ENCODE measurements at regions not wholly inside any gene's neighbourhood (a gene's known extent, or its start where the extent isn't known, plus 50 kb on each side); places are given as distances from the start of the nearest gene placed in this dataset.

GRCh38 chr12:90234472-90234871 is 525.8 kb upstream of the ATP2B1 start:
- Histone ChIP-seq H3K4me2 (ENCODE audit: low read length) (no peak overlapping the region), H3K27me3 (ENCODE audit: low read depth, low read length) (no peaks in the 10 kb centered on the region), H3K27ac (ENCODE audit: low read length) (no peak overlapping the region), H3K79me2 (ENCODE audit: low read length) (no peaks in the 10 kb centered on the region), H3K4me1 (ENCODE audit: low read length) (no peaks in the 10 kb centered on the region), H2AFZ (ENCODE audit: low read depth, low read length) (no peak overlapping the region), H3K36me3 (replicated peaks; ENCODE audit: low read depth, low read length) (no peaks in the 10 kb centered on the region), H4K20me1 (ENCODE audit: insufficient read depth, low read length) (no peaks in the 10 kb centered on the region), H3K9ac (ENCODE audit: low read length) (no peak overlapping the region), H3K9me3 (ENCODE audit: insufficient read depth, low read length) (no peaks in the 10 kb centered on the region), H3K4me3 (ENCODE audit: low read length) (no peak overlapping the region)
- no peak for TF ChIP-seq EZH2phosphoT487 (IDR thresholded peaks at IDR 0.05; ENCODE audit: low read depth)
- TF ChIP-seq, protein P1, sequence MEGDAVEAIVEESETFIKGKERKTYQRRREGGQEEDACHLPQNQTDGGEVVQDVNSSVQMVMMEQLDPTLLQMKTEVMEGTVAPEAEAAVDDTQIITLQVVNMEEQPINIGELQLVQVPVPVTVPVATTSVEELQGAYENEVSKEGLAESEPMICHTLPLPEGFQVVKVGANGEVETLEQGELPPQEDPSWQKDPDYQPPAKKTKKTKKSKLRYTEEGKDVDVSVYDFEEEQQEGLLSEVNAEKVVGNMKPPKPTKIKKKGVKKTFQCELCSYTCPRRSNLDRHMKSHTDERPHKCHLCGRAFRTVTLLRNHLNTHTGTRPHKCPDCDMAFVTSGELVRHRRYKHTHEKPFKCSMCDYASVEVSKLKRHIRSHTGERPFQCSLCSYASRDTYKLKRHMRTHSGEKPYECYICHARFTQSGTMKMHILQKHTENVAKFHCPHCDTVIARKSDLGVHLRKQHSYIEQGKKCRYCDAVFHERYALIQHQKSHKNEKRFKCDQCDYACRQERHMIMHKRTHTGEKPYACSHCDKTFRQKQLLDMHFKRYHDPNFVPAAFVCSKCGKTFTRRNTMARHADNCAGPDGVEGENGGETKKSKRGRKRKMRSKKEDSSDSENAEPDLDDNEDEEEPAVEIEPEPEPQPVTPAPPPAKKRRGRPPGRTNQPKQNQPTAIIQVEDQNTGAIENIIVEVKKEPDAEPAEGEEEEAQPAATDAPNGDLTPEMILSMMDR (IDR thresholded peaks at IDR 0.05; ENCODE audit: low read depth, low read length), result no peak

DNA sequence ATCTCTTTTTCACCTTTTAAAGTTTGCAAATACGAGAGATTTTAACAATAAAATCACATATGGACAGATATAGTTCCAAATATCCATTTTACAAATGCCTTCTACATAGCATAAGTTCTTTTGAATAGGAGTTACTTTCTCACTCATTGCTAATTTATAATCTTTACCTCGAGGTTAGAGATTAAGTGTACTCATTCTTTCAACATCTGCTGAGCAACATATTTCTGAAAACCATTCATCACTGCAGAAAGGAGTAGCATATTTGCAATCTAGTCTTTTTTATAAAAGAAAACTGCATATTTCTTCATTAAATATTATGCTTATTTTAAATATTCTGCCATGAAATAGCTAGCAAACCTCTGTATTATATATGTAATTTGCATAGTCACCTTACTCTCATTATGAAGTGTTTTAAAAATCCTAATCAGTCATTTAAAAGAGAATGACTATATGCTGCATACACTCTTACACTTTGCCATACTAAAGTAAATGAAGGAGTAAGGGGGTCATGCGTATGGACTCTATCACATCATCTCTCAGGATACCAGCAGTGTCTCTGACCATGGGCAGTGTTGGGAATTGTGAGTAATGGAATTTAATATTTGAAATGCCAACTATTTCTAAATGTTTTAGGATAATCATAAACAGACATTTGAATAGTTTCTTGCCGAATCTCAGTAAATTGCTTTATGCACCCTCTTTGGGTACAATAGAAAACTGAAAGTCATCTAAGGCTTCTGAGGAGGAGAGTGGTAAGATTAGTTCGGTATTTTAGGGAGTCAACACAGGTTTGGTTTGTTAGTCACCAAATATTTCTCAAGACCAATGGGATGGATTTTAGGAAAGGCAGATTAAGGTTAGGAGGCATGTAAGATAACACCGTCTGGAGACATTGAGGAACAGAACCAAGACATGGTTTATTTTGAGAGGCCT is 524.8 kb upstream of the ATP2B1 start:
- no peaks in the 10 kb centered on the region for H3K79me2 ChIP-seq (ENCODE audit: low read length)
- no peaks in the 10 kb centered on the region for H3K36me3 ChIP-seq (replicated peaks; ENCODE audit: low read depth, low read length)
- H3K4me3 ChIP-seq (ENCODE audit: low read length), result no peak overlapping the region
- H3K27me3 ChIP-seq (ENCODE audit: low read depth, low read length), result no peaks in the 10 kb centered on the region
- H3K4me2 ChIP-seq (ENCODE audit: low read length), result no peak overlapping the region
- H3K27ac ChIP-seq (ENCODE audit: low read length), result no peak overlapping the region
- H2AFZ ChIP-seq (ENCODE audit: low read depth, low read length), result no peak overlapping the region
- H4K20me1 ChIP-seq (ENCODE audit: insufficient read depth, low read length), result no peaks in the 10 kb centered on the region
- H3K9me3 ChIP-seq (ENCODE audit: insufficient read depth, low read length), result no peaks in the 10 kb centered on the region
- H3K4me1 ChIP-seq (ENCODE audit: low read length), result no peaks in the 10 kb centered on the region
- TF ChIP-seq, protein P1 (IDR thresholded peaks at IDR 0.05; ENCODE audit: low read depth, low read length), result no peak
- TF ChIP-seq EZH2phosphoT487 (IDR thresholded peaks at IDR 0.05; ENCODE audit: low read depth), result no peak
- no peak overlapping the region for H3K9ac ChIP-seq (ENCODE audit: low read length)

- H3K36me3 ChIP-seq (replicated peaks; ENCODE audit: low read depth, low read length), result no peaks in the 10 kb centered on the region
- no peaks in the 10 kb centered on the region for H4K20me1 ChIP-seq (ENCODE audit: insufficient read depth, low read length)
- no peak overlapping the region for H3K9ac ChIP-seq (ENCODE audit: low read length)
- H3K79me2 ChIP-seq (ENCODE audit: low read length), result no peaks in the 10 kb centered on the region
- TF ChIP-seq, protein P1 (IDR thresholded peaks at IDR 0.05; ENCODE audit: low read depth, low read length), result no peak
- no peak for TF ChIP-seq EZH2phosphoT487 (IDR thresholded peaks at IDR 0.05; ENCODE audit: low read depth)
- H3K4me3 ChIP-seq (ENCODE audit: low read length), result no peak overlapping the region
- no peaks in the 10 kb centered on the region for H3K9me3 ChIP-seq (ENCODE audit: insufficient read depth, low read length)
- no peak overlapping the region for H2AFZ ChIP-seq (ENCODE audit: low read depth, low read length)
- no peak overlapping the region for H3K4me2 ChIP-seq (ENCODE audit: low read length)
- no peaks in the 10 kb centered on the region for H3K4me1 ChIP-seq (ENCODE audit: low read length)
- no peak overlapping the region for H3K27ac ChIP-seq (ENCODE audit: low read length)
- no peaks in the 10 kb centered on the region for H3K27me3 ChIP-seq (ENCODE audit: low read depth, low read length)
These were observed 521.0 kb upstream of the ATP2B1 start for GRCh38 chr12:90229407-90230170.

GRCh38 chr12:90226211-90226610 is 517.6 kb upstream of the ATP2B1 start:
- Histone ChIP-seq H4K20me1 (ENCODE audit: insufficient read depth, low read length) (no peaks in the 10 kb centered on the region), H3K79me2 (ENCODE audit: low read length) (no peaks in the 10 kb centered on the region), H3K4me2 (ENCODE audit: low read length) (no peak overlapping the region), H3K4me3 (ENCODE audit: low read length) (no peak overlapping the region), H3K27me3 (ENCODE audit: low read depth, low read length) (no peaks in the 10 kb centered on the region), H3K27ac (ENCODE audit: low read length) (no peak overlapping the region), H3K9me3 (ENCODE audit: insufficient read depth, low read length) (no peaks in the 10 kb centered on the region), H3K9ac (ENCODE audit: low read length) (no peak overlapping the region), H2AFZ (ENCODE audit: low read depth, low read length) (no peak overlapping the region), H3K4me1 (ENCODE audit: low read length) (no peaks in the 10 kb centered on the region), H3K36me3 (replicated peaks; ENCODE audit: low read depth, low read length) (no peaks in the 10 kb centered on the region)
- no peak for TF ChIP-seq EZH2phosphoT487 (IDR thresholded peaks at IDR 0.05; ENCODE audit: low read depth)
- TF ChIP-seq, protein P1 (IDR thresholded peaks at IDR 0.05; ENCODE audit: low read depth, low read length), result no peak
